Fibroblast of lung (primary cell): ENCODE measurements at regions not wholly inside any gene's neighbourhood (a gene's known extent, or its start where the extent isn't known, plus 50 kb on each side); places are given as distances from the start of the nearest gene placed in this dataset.

Experiments used
- DNase-seq, 2 donors: peaks; one replicate each; pipeline versions ENCODE4 v3.0.0 to v3.0.0-alpha.2; 2010; ENCODE audit warnings: low read depth in 2 of 2
- H2AFZ ChIP-seq: 2 replicates; pipeline ENCODE4 v1.5.1; 2012; ENCODE audit warnings: low read length, control low read depth, inconsistent platforms
- H3K27ac ChIP-seq: 2 replicates; pipeline ENCODE4 v1.5.1; 2011; ENCODE audit warnings: low read length, control low read depth; ENCODE audit not compliant: insufficient read depth
- H3K27me3 ChIP-seq: 2 replicates; pipeline ENCODE4 v1.5.1; 2011; ENCODE audit warnings: mild to moderate bottlenecking, low read length; ENCODE audit not compliant: control insufficient read depth, insufficient read depth
- H3K36me3 ChIP-seq: 2 replicates; pipeline ENCODE4 v1.5.1; 2011; ENCODE audit warnings: low read length; ENCODE audit not compliant: control insufficient read depth, insufficient read depth
- H3K4me1 ChIP-seq: 2 replicates; pipeline ENCODE4 v1.5.1; 2011; ENCODE audit warnings: low read length; ENCODE audit not compliant: control insufficient read depth, insufficient read depth; ENCODE audit errors: extremely low read depth
- H3K4me2 ChIP-seq: 2 replicates; pipeline ENCODE4 v1.5.1; 2011; ENCODE audit warnings: low read length, control low read depth; ENCODE audit not compliant: insufficient read depth; ENCODE audit errors: extremely low read depth
- H3K4me3 ChIP-seq, 4 experiments: fragments of 200-600 bp in 1 of 4; sonication (generic) in 1 of 4; replicated peaks in 1 of 4; 2 replicates each; pipeline ENCODE4 v1.5.1; 2011 to 2016; ENCODE audit warnings: low read length in 4 of 4, low read depth in 3 of 4, mild to moderate bottlenecking in 3 of 4, control low read depth in 2 of 4, inconsistent platforms in 1 of 4, mixed read lengths in 1 of 4; ENCODE audit not compliant: insufficient read depth in 1 of 4; ENCODE audit errors: control extremely low read depth in 1 of 4
- H3K79me2 ChIP-seq: 2 replicates; pipeline ENCODE4 v1.5.1; 2012; ENCODE audit warnings: mild to moderate bottlenecking, low read length, inconsistent platforms; ENCODE audit not compliant: control insufficient read depth, insufficient read depth
- H3K9ac ChIP-seq: 2 replicates; pipeline ENCODE4 v1.5.1; 2011; ENCODE audit warnings: mild to moderate bottlenecking, low read length, control low read depth; ENCODE audit not compliant: insufficient read depth
- H3K9me3 ChIP-seq: 2 replicates; pipeline ENCODE4 v1.5.1; 2012; ENCODE audit warnings: low read depth, low read length; ENCODE audit not compliant: control insufficient read depth, insufficient read depth
- H4K20me1 ChIP-seq: 2 replicates; pipeline ENCODE4 v1.5.1; 2011; ENCODE audit warnings: low read length; ENCODE audit not compliant: control insufficient read depth, insufficient read depth; ENCODE audit errors: extremely low read depth
- CTCF ChIP-seq, 2 donors: IDR thresholded peaks in 1 of 2; conservative IDR thresholded peaks in 1 of 2; 1 replicate in 1 of 2; 2 replicates in 1 of 2; pipeline ENCODE4 v1.5.1; 2011 to 2012; ENCODE audit warnings: low read length in 2 of 2, control low read depth in 1 of 2, inconsistent platforms in 1 of 2, low read depth in 1 of 2, mild to moderate bottlenecking in 1 of 2
- EZH2 ChIP-seq: IDR thresholded peaks from 2 replicates; pipeline ENCODE4 v1.5.1; 2012; ENCODE audit warnings: low read length, control low read depth, mild to moderate bottlenecking; ENCODE audit errors: missing control alignments

- no peaks in the 10 kb centered on the region for H4K20me1 ChIP-seq
- no peak overlapping the region for H3K4me3 ChIP-seq
- no peaks in the 10 kb centered on the region for H3K27me3 ChIP-seq
Observed at GRCh38 chr7:111622084-111622483, 59.8 kb upstream of the IMMP2L start.

More at GRCh38 chr7:111622084-111622483, 59.8 kb upstream of the IMMP2L start:
- Histone ChIP-seq H3K79me2 (no peaks in the 10 kb centered on the region), H3K4me2 (no peak overlapping the region), H3K9me3 (no peaks in the 10 kb centered on the region), H3K4me1 (no peaks in the 10 kb centered on the region), H3K27ac (no peak overlapping the region), H3K9ac (no peak overlapping the region), H3K36me3 (no peaks in the 10 kb centered on the region), H2AFZ (no peak overlapping the region)
- no peak for DNase-seq
- no peak for TF ChIP-seq CTCF (conservative IDR thresholded peaks at IDR 0.05 in 1 of 2, IDR thresholded peaks at IDR 0.05 in 1 of 2; ENCODE audit: low read depth in 1 of 2, low read length in 2 of 2)
- no peak for TF ChIP-seq EZH2
